Vagina (tissue), 2 donors: ENCODE measurements at regions not wholly inside any gene's neighbourhood (a gene's known extent, or its start where the extent isn't known, plus 50 kb on each side); places are given as distances from the start of the nearest gene placed in this dataset.

Experiments used
- DNase-seq, 2 donors: peaks; one replicate each; pipeline ENCODE4 v3.0.0-alpha.2; 2017; ENCODE audit errors: extremely low spot score in 2 of 2
- H3K27ac ChIP-seq: fragments of 200-600 bp; sonication (generic); one replicate; pipeline ENCODE4 v1.5.1; 2019
- H3K27me3 ChIP-seq: fragments of 200-600 bp; sonication (generic); one replicate; pipeline ENCODE4 v1.5.1; 2019
- H3K36me3 ChIP-seq, 2 donors: fragments of 200-600 bp; sonication (generic); one replicate each; pipeline ENCODE4 v1.5.1; 2017 to 2019
- H3K4me1 ChIP-seq: fragments of 200-600 bp; sonication (generic); one replicate; pipeline ENCODE4 v1.5.1; 2019
- H3K4me3 ChIP-seq, 2 donors: fragments of 200-600 bp; sonication (generic); 1 replicate in 1 of 2; 2 replicates in 1 of 2; pipeline ENCODE4 v1.5.1; 2016 to 2019
- H3K9me3 ChIP-seq: fragments of 200-600 bp; sonication (generic); one replicate; pipeline ENCODE4 v1.5.1; 2019
- CTCF ChIP-seq, 3 experiments: fragments of 450-650 bp in 2 of 3; fragments of 200-600 bp in 1 of 3; sonication (generic) in 1 of 3; IDR thresholded peaks; one replicate each; pipeline ENCODE4 v1.5.1; 2017 to 2019; ENCODE audit warnings: antibody characterized with exemption in 3 of 3, mild to moderate bottlenecking in 2 of 3, moderate library complexity in 2 of 3
- POLR2A ChIP-seq, 2 donors: fragments of 450-650 bp; IDR thresholded peaks; one replicate each; pipeline ENCODE4 v1.6.1; 2017; ENCODE audit warnings: antibody characterized with exemption in 2 of 2, mild to moderate bottlenecking in 2 of 2, moderate library complexity in 2 of 2
- POLR2AphosphoS5 ChIP-seq, 2 donors: sonication (generic); formaldehyde crosslinking; IDR thresholded peaks; one replicate each; pipeline ENCODE4 v1.9.0; 2017; ENCODE audit warnings: antibody characterized with exemption in 2 of 2, mild to moderate bottlenecking in 2 of 2, low read depth in 1 of 2; ENCODE audit not compliant: insufficient read depth in 1 of 2
- intact Hi-C: fragments of 100-400 bp; cut with DNase I; formaldehyde crosslinking; loops from one replicate; pipeline ENCODE4 v1.15.1; 2023

DNA sequence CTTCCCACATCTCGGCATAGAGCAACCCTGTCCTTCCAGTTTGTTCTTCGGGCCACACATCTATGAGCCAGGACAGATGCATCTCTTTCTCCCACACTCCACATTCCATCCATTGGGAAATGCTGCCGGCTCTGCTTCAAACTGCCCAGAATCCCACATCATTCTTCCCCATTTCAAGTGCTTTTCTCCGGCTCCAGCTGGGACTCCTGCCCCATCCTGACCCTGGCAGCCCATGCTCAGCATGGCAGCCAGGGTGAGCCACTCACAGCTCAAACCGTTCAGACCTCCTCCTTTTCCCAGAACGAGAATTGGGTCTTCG lies 132.8 kb upstream of the SDK2 start:
- no peak for TF ChIP-seq POLR2A (IDR thresholded peaks at IDR 0.05)
- Histone ChIP-seq H3K27me3 (no peaks in the 10 kb centered on the region), H3K4me3 (no peak overlapping the region), H3K9me3 (no peaks in the 10 kb centered on the region), H3K36me3 (no peaks in the 10 kb centered on the region), H3K4me1 (no peaks in the 10 kb centered on the region), H3K27ac (no peak overlapping the region)
- DNase-seq, result no peak
- intact Hi-C loops, result no loop called here

GRCh38 chr17:73782231-73782630 lies 138.0 kb upstream of the SDK2 start:
- DNase-seq, result no peak
- Histone ChIP-seq H3K9me3 (no peaks in the 10 kb centered on the region), H3K4me1 (peaks cover 8% of the 10 kb centered on the region), H3K27me3 (no peaks in the 10 kb centered on the region), H3K36me3 (no peaks in the 10 kb centered on the region), H3K27ac (no peak overlapping the region), H3K4me3 (no peak overlapping the region)
- TF ChIP-seq CTCF (IDR thresholded peaks at IDR 0.05), result no peak
- TF ChIP-seq POLR2AphosphoS5 (IDR thresholded peaks at IDR 0.05; ENCODE audit: insufficient read depth in 1 of 2, low read depth in 1 of 2), result no peak
- no peak for TF ChIP-seq POLR2A (IDR thresholded peaks at IDR 0.05)
- intact Hi-C loops, result no loop called here

DNA sequence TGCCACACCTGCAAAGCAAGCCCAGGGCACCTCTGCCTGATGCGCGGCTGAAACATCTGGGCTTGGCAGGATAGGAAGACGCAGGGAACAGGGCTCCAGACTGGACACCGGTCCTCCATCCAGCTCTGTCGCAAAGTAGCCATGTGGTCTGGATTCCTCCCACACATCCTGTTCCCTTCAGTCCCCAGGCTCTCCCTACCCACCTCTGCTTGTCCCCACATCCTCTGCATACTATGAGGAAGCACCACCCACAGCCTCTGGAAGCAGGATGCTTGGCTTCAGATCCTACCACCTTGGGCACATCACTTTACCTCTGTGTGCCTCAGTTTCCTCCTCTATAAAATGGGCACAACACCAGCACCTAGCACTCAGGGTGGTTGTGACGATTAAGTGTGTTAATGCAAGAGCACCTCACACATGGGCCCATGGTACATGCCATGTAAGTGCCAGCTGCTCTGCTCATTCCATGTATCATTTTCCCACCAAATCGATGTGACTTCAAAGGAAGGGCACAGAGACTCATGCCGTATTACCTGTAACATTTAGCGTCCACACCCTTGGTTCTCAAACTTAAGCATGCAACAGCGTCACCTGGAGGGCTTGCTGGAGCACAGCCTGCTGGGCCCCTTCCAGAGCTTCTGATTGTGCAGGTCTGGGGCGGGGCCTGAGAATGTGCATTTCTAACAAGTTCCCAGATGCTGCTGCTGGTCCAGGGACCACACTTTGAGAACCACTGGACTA lies 138.6 kb upstream of the SDK2 start:
- Histone ChIP-seq H3K36me3 (no peaks in the 10 kb centered on the region), H3K27ac (no peak overlapping the region), H3K4me3 (no peak overlapping the region), H3K4me1 (peaks cover 8% of the 10 kb centered on the region), H3K27me3 (no peaks in the 10 kb centered on the region), H3K9me3 (no peaks in the 10 kb centered on the region)
- DNase-seq, result no peak
- intact Hi-C loops, result no loop called here
- no peak for TF ChIP-seq POLR2AphosphoS5 (IDR thresholded peaks at IDR 0.05; ENCODE audit: insufficient read depth in 1 of 2, low read depth in 1 of 2)
- no peak for TF ChIP-seq POLR2A (IDR thresholded peaks at IDR 0.05)
- TF ChIP-seq CTCF (IDR thresholded peaks at IDR 0.05), result no peak

DNA sequence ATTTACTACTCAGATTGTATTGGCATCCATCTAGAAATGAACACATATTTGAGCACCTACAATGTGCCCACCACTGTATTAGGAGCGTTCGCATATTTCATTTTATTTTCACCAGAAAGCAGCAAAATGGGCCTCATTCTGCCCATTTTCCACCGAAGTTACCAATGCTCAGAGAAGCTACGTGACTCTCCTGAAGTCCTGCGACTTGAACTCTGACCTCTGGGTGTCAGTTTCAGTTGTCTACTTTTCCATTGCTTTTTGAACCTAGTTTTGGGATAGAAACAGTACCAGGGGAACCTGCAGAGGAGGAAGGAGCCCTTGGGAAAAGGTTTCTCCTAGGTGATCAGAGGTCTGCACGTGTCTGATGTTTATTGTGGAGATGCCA lies 139.1 kb upstream of the SDK2 start:
- TF ChIP-seq POLR2AphosphoS5 (IDR thresholded peaks at IDR 0.05; ENCODE audit: insufficient read depth in 1 of 2, low read depth in 1 of 2) (no peak), POLR2A (IDR thresholded peaks at IDR 0.05) (no peak), CTCF (IDR thresholded peaks at IDR 0.05) (no peak)
- Histone ChIP-seq H3K4me3 (no peak overlapping the region), H3K27me3 (no peaks in the 10 kb centered on the region), H3K4me1 (peaks cover 8% of the 10 kb centered on the region), H3K9me3 (no peaks in the 10 kb centered on the region), H3K36me3 (no peaks in the 10 kb centered on the region), H3K27ac (no peak overlapping the region)
- no peak for DNase-seq
- intact Hi-C loops, result no loop called here

- no peaks in the 10 kb centered on the region for H3K9me3 ChIP-seq
- no peaks in the 10 kb centered on the region for H3K36me3 ChIP-seq
- H3K4me1 ChIP-seq, result peaks cover 8% of the 10 kb centered on the region
- TF ChIP-seq POLR2AphosphoS5 (IDR thresholded peaks at IDR 0.05; ENCODE audit: insufficient read depth in 1 of 2, low read depth in 1 of 2) (no peak), POLR2A (IDR thresholded peaks at IDR 0.05) (no peak), CTCF (IDR thresholded peaks at IDR 0.05) (no peak)
- intact Hi-C loops, result no loop called here
- DNase-seq, result no peak
- no peak overlapping the region for H3K4me3 ChIP-seq
- H3K27ac ChIP-seq, result no peak overlapping the region
- H3K27me3 ChIP-seq, result no peaks in the 10 kb centered on the region
Observed at GRCh38 chr17:73783945-73784603, 139.8 kb upstream of the SDK2 start.
